ENCODE measurements at regions not wholly inside any gene's neighbourhood (a gene's known extent, or its start where the extent isn't known, plus 50 kb on each side); places are given as distances from the start of the nearest gene placed in this dataset.

DNA sequence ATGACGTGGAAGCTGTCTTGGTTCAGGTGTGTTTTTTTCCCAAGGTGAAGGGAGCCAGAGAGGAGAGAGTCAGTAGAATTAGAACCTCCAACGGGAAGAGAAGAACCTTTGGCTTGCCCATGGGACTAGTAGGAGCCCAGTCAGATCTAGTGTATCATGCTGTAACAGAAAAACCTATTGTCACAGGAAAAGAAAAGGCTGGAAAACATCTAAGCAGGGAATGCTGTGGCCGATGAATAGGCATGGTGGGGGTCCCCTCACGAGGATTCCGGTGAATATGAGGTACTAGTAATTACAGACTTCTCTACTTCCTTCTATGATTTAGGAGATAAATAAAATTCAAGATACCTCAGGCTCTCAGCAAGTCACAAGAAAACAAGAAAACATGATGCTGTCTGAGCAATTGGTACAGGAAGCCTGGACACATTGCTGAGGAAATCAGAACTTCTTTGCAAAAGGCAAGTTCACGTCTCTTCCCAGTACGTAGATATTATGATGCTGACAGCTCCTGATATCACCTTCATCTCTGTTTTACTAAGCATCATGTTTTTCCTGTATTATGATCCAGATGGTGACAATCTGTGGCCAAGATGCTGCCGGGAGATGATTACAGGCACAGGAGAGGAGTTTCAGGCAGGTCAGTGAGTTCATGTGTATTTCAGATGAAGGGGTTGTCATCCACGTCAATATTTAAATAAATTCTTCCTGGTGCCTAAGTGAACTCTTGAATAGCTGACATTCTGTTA, 54.3 kb upstream of the NPY start:
- no peak for TF ChIP-seq POLR2A (IDR thresholded peaks at IDR 0.05)
- TF ChIP-seq, protein P1, sequence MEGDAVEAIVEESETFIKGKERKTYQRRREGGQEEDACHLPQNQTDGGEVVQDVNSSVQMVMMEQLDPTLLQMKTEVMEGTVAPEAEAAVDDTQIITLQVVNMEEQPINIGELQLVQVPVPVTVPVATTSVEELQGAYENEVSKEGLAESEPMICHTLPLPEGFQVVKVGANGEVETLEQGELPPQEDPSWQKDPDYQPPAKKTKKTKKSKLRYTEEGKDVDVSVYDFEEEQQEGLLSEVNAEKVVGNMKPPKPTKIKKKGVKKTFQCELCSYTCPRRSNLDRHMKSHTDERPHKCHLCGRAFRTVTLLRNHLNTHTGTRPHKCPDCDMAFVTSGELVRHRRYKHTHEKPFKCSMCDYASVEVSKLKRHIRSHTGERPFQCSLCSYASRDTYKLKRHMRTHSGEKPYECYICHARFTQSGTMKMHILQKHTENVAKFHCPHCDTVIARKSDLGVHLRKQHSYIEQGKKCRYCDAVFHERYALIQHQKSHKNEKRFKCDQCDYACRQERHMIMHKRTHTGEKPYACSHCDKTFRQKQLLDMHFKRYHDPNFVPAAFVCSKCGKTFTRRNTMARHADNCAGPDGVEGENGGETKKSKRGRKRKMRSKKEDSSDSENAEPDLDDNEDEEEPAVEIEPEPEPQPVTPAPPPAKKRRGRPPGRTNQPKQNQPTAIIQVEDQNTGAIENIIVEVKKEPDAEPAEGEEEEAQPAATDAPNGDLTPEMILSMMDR (IDR thresholded peaks at IDR 0.05), result no peak
- TF ChIP-seq POLR2AphosphoS5 (IDR thresholded peaks at IDR 0.05), result no peak

Data from prostate gland (tissue), 2 donors.